Mammary epithelial cell (primary cell): ENCODE measurements at regions not wholly inside any gene's neighbourhood (a gene's known extent, or its start where the extent isn't known, plus 50 kb on each side); places are given as distances from the start of the nearest gene placed in this dataset.

Source experiments
- CTCF ChIP-seq, 2 donors: IDR thresholded peaks in 1 of 2; conservative IDR thresholded peaks in 1 of 2; 2 replicates each; pipeline ENCODE4 v1.5.1; 2011 to 2012; ENCODE audit warnings: inconsistent platforms in 2 of 2, low read length in 2 of 2, mild to moderate bottlenecking in 2 of 2, control low read depth in 1 of 2, low read depth in 1 of 2; ENCODE audit not compliant: insufficient read depth in 1 of 2; ENCODE audit errors: extremely low read depth in 1 of 2
- EZH2 ChIP-seq: IDR thresholded peaks from 2 replicates; pipeline ENCODE4 v1.6.1; 2012; ENCODE audit warnings: low read length, inconsistent platforms, borderline replicate concordance

DNA sequence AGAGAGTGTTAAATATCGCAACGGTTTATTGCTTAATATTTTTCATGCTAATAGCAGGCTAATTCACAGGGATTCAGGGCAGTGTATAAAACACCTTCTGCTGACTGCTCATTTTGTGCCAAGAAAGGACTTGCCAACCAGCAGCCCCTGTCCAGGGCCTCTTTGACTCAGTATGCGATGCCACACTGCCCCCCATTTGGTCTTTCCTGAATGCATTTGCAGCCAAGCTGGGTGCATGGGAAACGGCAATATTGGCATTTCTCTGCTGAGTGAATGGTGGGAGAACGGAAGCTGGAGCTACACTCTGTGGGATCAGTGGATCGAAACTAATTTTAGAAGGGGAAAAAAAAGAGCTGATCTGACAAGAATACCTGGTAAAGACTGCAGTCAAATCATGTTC, 152.9 kb upstream of the C16orf82 start:
- TF ChIP-seq CTCF (conservative IDR thresholded peaks at IDR 0.05 in 1 of 2, IDR thresholded peaks at IDR 0.05 in 1 of 2; ENCODE audit: extremely low read depth in 1 of 2, insufficient read depth in 1 of 2, low read depth in 1 of 2, low read length in 2 of 2) (no peak), EZH2 (no peak)
